SH-SY5Y (cell line): ENCODE measurements at regions not wholly inside any gene's neighbourhood (a gene's known extent, or its start where the extent isn't known, plus 50 kb on each side); places are given as distances from the start of the nearest gene placed in this dataset.

Experiments used
- GATA2 ChIP-seq: IDR thresholded peaks from 2 replicates; pipeline ENCODE4 v1.6.1; 2011; ENCODE audit warnings: mild to moderate bottlenecking, low read depth, low read length
- GATA3 ChIP-seq: IDR thresholded peaks from 2 replicates; pipeline ENCODE4 v1.6.1; 2011; ENCODE audit warnings: low read depth, mild to moderate bottlenecking, low read length, moderate library complexity

- TF ChIP-seq GATA3 (no peak), GATA2 (no peak)
These were observed 80.2 kb upstream of the PKDCC start for GRCh38 chr2:41967476-41968181.

GRCh38 chr2:41968182-41968578 is 79.6 kb upstream of the PKDCC start:
- TF ChIP-seq GATA3, result no peak
- no peak for TF ChIP-seq GATA2

- TF ChIP-seq GATA3 (no peak), GATA2 (no peak)
These were observed 76.7 kb upstream of the PKDCC start for GRCh38 chr2:41970988-41971660.

GRCh38 chr2:41972179-41972578 is 75.6 kb upstream of the PKDCC start:
- TF ChIP-seq GATA3, result no peak
- no peak for TF ChIP-seq GATA2

- no peak for TF ChIP-seq GATA3
- no peak for TF ChIP-seq GATA2
These were observed 75.0 kb upstream of the PKDCC start for GRCh38 chr2:41972819-41973218.

GRCh38 chr2:41973871-41974270 is 74.0 kb upstream of the PKDCC start:
- no peak for TF ChIP-seq GATA2
- no peak for TF ChIP-seq GATA3

- no peak for TF ChIP-seq GATA3
- TF ChIP-seq GATA2, result no peak
These were observed 66.4 kb upstream of the PKDCC start for GRCh38 chr2:41981417-41981816.

GRCh38 chr2:41985573-41986095 is 62.2 kb upstream of the PKDCC start:
- TF ChIP-seq GATA2 (no peak), GATA3 (no peak)

- no peak for TF ChIP-seq GATA3
- no peak for TF ChIP-seq GATA2
These were observed 58.2 kb upstream of the PKDCC start for GRCh38 chr2:41989501-41990180.

GRCh38 chr2:41990245-41990644 is 57.6 kb upstream of the PKDCC start:
- TF ChIP-seq GATA2 (no peak), GATA3 (no peak)

- no peak for TF ChIP-seq GATA2
- TF ChIP-seq GATA3, result no peak
These were observed 57.1 kb upstream of the PKDCC start for GRCh38 chr2:41990688-41991087.

- TF ChIP-seq GATA3 (no peak), GATA2 (no peak)
These were observed 55.7 kb upstream of the PKDCC start for GRCh38 chr2:41992056-41992642.

- TF ChIP-seq GATA2 (no peak), GATA3 (no peak)
These were observed 55.0 kb upstream of the PKDCC start for GRCh38 chr2:41992671-41993434.

GRCh38 chr2:41993435-41993925 is 54.3 kb upstream of the PKDCC start:
- TF ChIP-seq GATA3 (no peak), GATA2 (no peak)
